ENCODE measurements at regions not wholly inside any gene's neighbourhood (a gene's known extent, or its start where the extent isn't known, plus 50 kb on each side); places are given as distances from the start of the nearest gene placed in this dataset.

GRCh38 chr2:9686061-9686460, 55.3 kb upstream of the YWHAQ start:
- TF ChIP-seq BHLHE40 (IDR thresholded peaks at IDR 0.05; ENCODE audit: borderline replicate concordance), result no peak
- no peak for TF ChIP-seq TARDBP (IDR thresholded peaks at IDR 0.05)
- no peak for TF ChIP-seq ZNF384 (IDR thresholded peaks at IDR 0.05)
- no peak for TF ChIP-seq NFRKB (IDR thresholded peaks at IDR 0.05)
- no peak for TF ChIP-seq LEF1 (IDR thresholded peaks at IDR 0.05; ENCODE audit: borderline replicate concordance)
- no peak for TF ChIP-seq FOXA1 (IDR thresholded peaks at IDR 0.05)
- no peak for TF ChIP-seq SUZ12 (IDR thresholded peaks at IDR 0.05)

All from HEK293T (cell line).